Body of pancreas (tissue), 4 donors: ENCODE measurements at regions not wholly inside any gene's neighbourhood (a gene's known extent, or its start where the extent isn't known, plus 50 kb on each side); places are given as distances from the start of the nearest gene placed in this dataset. TPM values are rescaled to one million over a fixed set of nuclear protein-coding genes. Genes with fewer than 3 reads are reported as not detected.

Experiments
- ATAC-seq: fragments of 150-250 bp; one replicate; pipeline ENCODE4 v1.9.1; 2016
- DNase-seq, 4 donors: peaks; one replicate each; pipeline ENCODE4 v3.0.0-alpha.2; 2019
- H3K27ac ChIP-seq, 4 donors: fragments of 200-600 bp; sonication (generic); 1 replicate in 3 of 4; 2 replicates in 1 of 4; pipeline versions ENCODE4 v1.5.1 to v1.6.1; 2016 to 2019; ENCODE audit warnings: mild to moderate bottlenecking in 1 of 4, mixed read lengths in 1 of 4, moderate library complexity in 1 of 4
- H3K27me3 ChIP-seq, 2 donors: fragments of 200-600 bp; sonication (generic); one replicate each; pipeline ENCODE4 v1.6.0; 2016; ENCODE audit warnings: mild to moderate bottlenecking in 1 of 2
- H3K36me3 ChIP-seq, 2 donors: fragments of 200-600 bp; sonication (generic); replicated peaks in 1 of 2; 2 replicates each; pipeline ENCODE4 v1.5.1; 2016; ENCODE audit warnings: low read depth in 2 of 2; ENCODE audit not compliant: insufficient read depth in 1 of 2
- H3K4me1 ChIP-seq: fragments of 200-600 bp; sonication (generic); one replicate; pipeline ENCODE4 v1.6.0; 2016
- H3K4me3 ChIP-seq, 2 donors: fragments of 200-600 bp; sonication (generic); 1 replicate in 1 of 2; 2 replicates in 1 of 2; pipeline ENCODE4 v1.5.1; 2016 to 2019
- H3K9me3 ChIP-seq, 3 donors: fragments of 200-600 bp; sonication (generic); 1 replicate in 2 of 3; 2 replicates in 1 of 3; pipeline ENCODE4 v1.5.1; 2016
- CTCF ChIP-seq, 7 experiments: fragments of 450-650 bp in 4 of 7; fragments of 200-600 bp in 3 of 7; sonication (generic) in 3 of 7; IDR thresholded peaks; one replicate each; pipeline ENCODE4 v1.5.1; 2016 to 2019; ENCODE audit warnings: antibody characterized with exemption in 7 of 7
- POLR2A ChIP-seq, 3 donors: fragments of 450-650 bp; IDR thresholded peaks; one replicate each; pipeline ENCODE4 v1.6.1; 2016; ENCODE audit warnings: antibody characterized with exemption in 3 of 3, mild to moderate bottlenecking in 2 of 3
- WGBS, 2 donors: methylation state at CpG; one replicate each; pipeline ENCODE4 v1.1.5; 2017; 5-methylcytosine and 5-hydroxymethylcytosine counted together
- intact Hi-C: fragments of 100-400 bp; cut with DNase I; formaldehyde crosslinking; loops from one replicate; pipeline ENCODE4 v1.15.1; 2023
- small RNA-seq: library from RNA; depleted of rRNA; stranded (forward); fragments of <200 nt; gene quantifications from one replicate; pipeline ENCODE3, GENCODE V24; 2016

- H3K9me3 ChIP-seq, result no peaks in the 10 kb centered on the region
- ATAC-seq, result no peak
- no peaks in the 10 kb centered on the region for H3K27me3 ChIP-seq
- no peak overlapping the region for H3K27ac ChIP-seq
- no peak for DNase-seq
- H3K36me3 ChIP-seq, result no peaks in the 10 kb centered on the region
- no peaks in the 10 kb centered on the region for H3K4me1 ChIP-seq
- intact Hi-C loops, result no loop called here
- TF ChIP-seq POLR2A (IDR thresholded peaks at IDR 0.05) (no peak), CTCF (IDR thresholded peaks at IDR 0.05) (no peak)
- H3K4me3 ChIP-seq, result no peak overlapping the region
- 51 to 55% methylated on average over 4 of the region's 4 CpGs for WGBS, 2 donors
Measured at GRCh38 chr18:55650363-55650870, 62.4 kb upstream of the TCF4 start.

GRCh38 chr18:55647331-55647730 is 59.3 kb upstream of the TCF4 start:
- Histone ChIP-seq H3K36me3 (no peaks in the 10 kb centered on the region), H3K4me1 (no peaks in the 10 kb centered on the region), H3K27ac (no peak overlapping the region), H3K4me3 (no peak overlapping the region), H3K27me3 (no peaks in the 10 kb centered on the region), H3K9me3 (no peaks in the 10 kb centered on the region)
- WGBS, 2 donors, result 53 to 64% methylated on average over 4 of the region's 4 CpGs
- TF ChIP-seq CTCF (IDR thresholded peaks at IDR 0.05) (no peak), POLR2A (IDR thresholded peaks at IDR 0.05) (no peak)
- intact Hi-C loops, result no loop called here
- ATAC-seq (no peak), DNase-seq (no peak)

- WGBS, 2 donors, result 28 to 39% methylated on average over 2 of the region's 2 CpGs
- intact Hi-C loops, result no loop called here
- Histone ChIP-seq H3K36me3 (no peaks in the 10 kb centered on the region), H3K27ac (no peak overlapping the region), H3K9me3 (no peaks in the 10 kb centered on the region), H3K27me3 (no peaks in the 10 kb centered on the region), H3K4me1 (no peaks in the 10 kb centered on the region), H3K4me3 (no peak overlapping the region)
- ATAC-seq (no peak), DNase-seq (no peak)
- TF ChIP-seq POLR2A (IDR thresholded peaks at IDR 0.05), result no peak
- TF ChIP-seq CTCF (IDR thresholded peaks at IDR 0.05), result no peak
Measured at GRCh38 chr18:55642191-55642590, 54.2 kb upstream of the TCF4 start.

- H3K36me3 ChIP-seq, result no peaks in the 10 kb centered on the region
- no peaks in the 10 kb centered on the region for H3K27me3 ChIP-seq
- H3K4me1 ChIP-seq, result no peaks in the 10 kb centered on the region
- H3K9me3 ChIP-seq, result no peaks in the 10 kb centered on the region
- WGBS, 2 donors, result 67 to 86% methylated on average over 4 of the region's 4 CpGs
- intact Hi-C loops, result no loop called here
- no peak overlapping the region for H3K4me3 ChIP-seq
- no peak overlapping the region for H3K27ac ChIP-seq
- TF ChIP-seq CTCF (IDR thresholded peaks at IDR 0.05) (no peak), POLR2A (IDR thresholded peaks at IDR 0.05) (no peak)
- ATAC-seq (no peak), DNase-seq (no peak)
Measured at GRCh38 chr18:55641486-55641885, 53.5 kb upstream of the TCF4 start.

Small RNA genes in the stretch of these regions (small RNA-seq; reads per million reads assigned to genes)
- not detected for gene RF00045
